HepG2 (cell line): ENCODE measurements at regions not wholly inside any gene's neighbourhood (a gene's known extent, or its start where the extent isn't known, plus 50 kb on each side); places are given as distances from the start of the nearest gene placed in this dataset.

Experiments used
- ATAC-seq: fragments of 200-7000 bp; cut with Tn5 transposase; 3 replicates; pipeline ENCODE4 v1.9.1; 2020; ENCODE audit warnings: mild to moderate bottlenecking, moderate library complexity
- BruUV-seq: library from RNA; stranded (reverse); fragments of 400-500 nt; replicated peaks from 2 replicates; lab custom pipeline; 2021; lab: Mats Ljungman, UMichigan
- CTCF ChIA-PET: fragments of 300-600 bp; formaldehyde crosslinking; extraction: SDS; loops from one replicate; lab custom pipeline; 2021; ENCODE audit warnings: low total read pairs, inconsistent platforms, low intra/inter-chr PET ratio; lab: Yijun Ruan, JAX
- POLR2A ChIA-PET: fragments of 350-600 bp; sonication (Branson Sonifier 250); formaldehyde crosslinking; loops from one replicate; lab custom pipeline; 2020; ENCODE audit warnings: antibody characterized with exemption, inconsistent platforms; lab: Yijun Ruan, JAX
- DNase-seq: peaks from one replicate; pipeline ENCODE4 v3.0.0-alpha.2; 2015; ENCODE audit warnings: low spot score
- FAIRE-seq: peaks from 3 replicates; lab custom pipeline; 2011; peaks lifted over from hg19 to GRCh38; lab: Jason Lieb, UNC
- H2AFZ ChIP-seq: one replicate; pipeline ENCODE4 v1.6.1; 2011; ENCODE audit warnings: low read length, inconsistent platforms
- H3K27ac ChIP-seq: fragments of 300-600 bp; 3 replicates; pipeline ENCODE4 v1.8.0; 2011; ENCODE audit warnings: mixed run types, mild to moderate bottlenecking, mixed read lengths, low read length, inconsistent platforms; ENCODE audit not compliant: insufficient read depth; ENCODE audit errors: extremely low read length
- H3K27me3 ChIP-seq, 2 experiments: fragments of 200-600 bp in 1 of 2; 2 replicates in 1 of 2; 3 replicates in 1 of 2; pipeline versions ENCODE4 v1.6.0 to v1.8.0; 2011; ENCODE audit warnings: low read length in 2 of 2, mild to moderate bottlenecking in 2 of 2, moderate library complexity in 2 of 2, inconsistent platforms in 1 of 2; ENCODE audit not compliant: insufficient read depth in 2 of 2, control insufficient read depth in 1 of 2
- H3K36me3 ChIP-seq, 2 experiments: fragments of 200-600 bp in 1 of 2; replicated peaks in 1 of 2; 2 replicates in 1 of 2; 3 replicates in 1 of 2; pipeline versions ENCODE4 v1.5.1 to v1.8.0; 2011; ENCODE audit warnings: low read length in 2 of 2, inconsistent platforms in 1 of 2; ENCODE audit not compliant: insufficient read depth in 2 of 2, control insufficient read depth in 1 of 2
- H3K4me1 ChIP-seq: 2 replicates; pipeline ENCODE4 v1.5.1; 2012; ENCODE audit warnings: low read length, inconsistent platforms; ENCODE audit not compliant: insufficient read depth
- H3K4me2 ChIP-seq: 2 replicates; pipeline ENCODE4 v1.6.0; 2011; ENCODE audit warnings: low read depth, low read length, inconsistent platforms
- H3K4me3 ChIP-seq, 3 experiments: fragments of 200-600 bp in 1 of 3; sonication (generic), shearing (Covaris generic) in 1 of 3; replicated peaks in 1 of 3; 2 replicates each; pipeline ENCODE4 v1.5.1; 2011 to 2016; ENCODE audit warnings: low read length in 3 of 3, inconsistent platforms in 2 of 3, low read depth in 2 of 3, mild to moderate bottlenecking in 2 of 3, control low read depth in 1 of 3, mixed read lengths in 1 of 3; ENCODE audit not compliant: insufficient read depth in 1 of 3
- H3K79me2 ChIP-seq: one replicate; pipeline ENCODE4 v1.6.1; 2011; ENCODE audit warnings: low read length, inconsistent platforms; ENCODE audit not compliant: insufficient read depth
- H3K9ac ChIP-seq: 2 replicates; pipeline ENCODE4 v1.6.0; 2011; ENCODE audit warnings: mild to moderate bottlenecking, low read depth, low read length, inconsistent platforms; ENCODE audit not compliant: insufficient read depth
- H3K9me3 ChIP-seq: 2 replicates; pipeline ENCODE4 v1.5.1; 2012; ENCODE audit warnings: mild to moderate bottlenecking, low read length
- H4K20me1 ChIP-seq: 2 replicates; pipeline ENCODE4 v1.6.0; 2011; ENCODE audit warnings: inconsistent platforms, mild to moderate bottlenecking, low read length, moderate library complexity; ENCODE audit not compliant: insufficient read depth
- BRCA1 ChIP-seq: sonication (generic); formaldehyde crosslinking; IDR thresholded peaks from 2 replicates; pipeline ENCODE4 v1.4.0; 2020; ENCODE audit warnings: missing genetic modification reagents
- CEBPG ChIP-seq: IDR thresholded peaks from 2 replicates; pipeline ENCODE4 v1.6.1; 2016
- CREB3 ChIP-seq: sonication (generic); formaldehyde crosslinking; IDR thresholded peaks from 2 replicates; pipeline ENCODE4 v1.5.0; 2020; ENCODE audit warnings: missing genetic modification reagents
- GABPA ChIP-seq, 2 experiments: IDR thresholded peaks; 2 replicates each; pipeline ENCODE4 v1.6.1; 2011 to 2016; ENCODE audit warnings: low read depth in 2 of 2, low read length in 1 of 2, missing biosample characterization in 1 of 2, missing genetic modification characterization in 1 of 2
- KAT2B ChIP-seq: fragments of 150-350 bp; IDR thresholded peaks from 2 replicates; pipeline ENCODE4 v1.6.1; 2014; ENCODE audit warnings: low read depth, low read length, borderline replicate concordance
- MED8 ChIP-seq: sonication (generic); formaldehyde crosslinking; IDR thresholded peaks from 2 replicates; pipeline ENCODE4 v1.8.1; 2023; ENCODE audit warnings: mild to moderate bottlenecking, missing genetic modification reagents; ENCODE audit not compliant: insufficient replicate concordance
- NRL ChIP-seq: sonication (generic); formaldehyde crosslinking; IDR thresholded peaks from 2 replicates; pipeline ENCODE4 v1.5.0; 2020; ENCODE audit warnings: missing genetic modification reagents, mild to moderate bottlenecking, moderate library complexity, borderline replicate concordance
- RFXANK ChIP-seq: IDR thresholded peaks from 2 replicates; pipeline ENCODE4 v1.6.1; 2016
- SMAD1 ChIP-seq: sonication (generic); formaldehyde crosslinking; IDR thresholded peaks from 2 replicates; pipeline ENCODE4 v1.4.0; 2020; ENCODE audit warnings: missing genetic modification reagents, low read depth, mild to moderate bottlenecking, borderline replicate concordance
- SMAD3 ChIP-seq: sonication (generic); formaldehyde crosslinking; IDR thresholded peaks from 2 replicates; pipeline ENCODE4 v1.4.0; 2020; ENCODE audit warnings: missing genetic modification reagents
- WIZ ChIP-seq: sonication (generic); formaldehyde crosslinking; IDR thresholded peaks from 2 replicates; pipeline ENCODE4 v1.5.1; 2020; ENCODE audit warnings: mild to moderate bottlenecking, missing genetic modification reagents
- ZKSCAN1 ChIP-seq: fragments of 150-350 bp; IDR thresholded peaks from 2 replicates; pipeline ENCODE4 v1.6.1; 2014; ENCODE audit warnings: low read length
- ZNF101 ChIP-seq: sonication (generic); formaldehyde crosslinking; IDR thresholded peaks from 2 replicates; pipeline ENCODE4 v1.4.0; 2020; ENCODE audit warnings: mild to moderate bottlenecking, low read depth, missing genetic modification reagents, borderline replicate concordance
- ZNF460 ChIP-seq: sonication (generic); formaldehyde crosslinking; IDR thresholded peaks from 2 replicates; pipeline ENCODE4 v1.5.1; 2020; ENCODE audit warnings: missing genetic modification reagents, mild to moderate bottlenecking, borderline replicate concordance
- ZNF598 ChIP-seq: sonication (generic); formaldehyde crosslinking; IDR thresholded peaks from 2 replicates; pipeline ENCODE4 v1.5.1; 2020; ENCODE audit warnings: mild to moderate bottlenecking, missing genetic modification reagents, borderline replicate concordance
- ZNF674 ChIP-seq: sonication (generic); formaldehyde crosslinking; IDR thresholded peaks from 2 replicates; pipeline ENCODE4 v1.5.0; 2020; ENCODE audit warnings: low read depth, mild to moderate bottlenecking, missing genetic modification reagents
- ZNF691 ChIP-seq: sonication (generic); formaldehyde crosslinking; IDR thresholded peaks from 2 replicates; pipeline ENCODE4 v1.4.0; 2020; ENCODE audit warnings: missing genetic modification reagents, low read depth, mild to moderate bottlenecking, borderline replicate concordance
- ZZZ3 ChIP-seq: sonication (generic); formaldehyde crosslinking; IDR thresholded peaks from 2 replicates; pipeline ENCODE4 v1.4.0; 2020; ENCODE audit warnings: missing genetic modification reagents, mild to moderate bottlenecking, borderline replicate concordance
- WGBS: methylation state at CpG from one replicate; pipeline ENCODE4 v1.1.6; 2017; ENCODE audit warnings: low lambda C conversion rate; 5-methylcytosine and 5-hydroxymethylcytosine counted together
- in situ Hi-C: cut with HindIII; loops from 2 replicates; pipeline ENCODE4 v1.10.0; 2017; ENCODE audit warnings: low pct_unique_long_range_greater_than_20kb; ENCODE audit not compliant: extremely low pct_ligation_motif_present
- intact Hi-C: fragments of 100-400 bp; cut with micrococcal nuclease; formaldehyde crosslinking; loops from one replicate; pipeline ENCODE4 v1.10.0; 2022; ENCODE audit not compliant: unreplicated experiment
- TF ChIP-seq, protein P1 (sequence below): sonication (generic); formaldehyde crosslinking; IDR thresholded peaks from 2 replicates; pipeline ENCODE4 v1.5.0; 2020; ENCODE audit warnings: missing genetic modification reagents, mild to moderate bottlenecking, borderline replicate concordance
- TF ChIP-seq, protein P2 (sequence below), 2 experiments: sonication (generic) in 1 of 2; formaldehyde crosslinking in 1 of 2; IDR thresholded peaks; 2 replicates each; pipeline versions ENCODE4 v1.4.0 to v1.6.1; 2018 to 2020; ENCODE audit warnings: missing genetic modification reagents in 2 of 2, borderline replicate concordance in 1 of 2, low read depth in 1 of 2, mild to moderate bottlenecking in 1 of 2, missing biosample characterization in 1 of 2

DNA sequence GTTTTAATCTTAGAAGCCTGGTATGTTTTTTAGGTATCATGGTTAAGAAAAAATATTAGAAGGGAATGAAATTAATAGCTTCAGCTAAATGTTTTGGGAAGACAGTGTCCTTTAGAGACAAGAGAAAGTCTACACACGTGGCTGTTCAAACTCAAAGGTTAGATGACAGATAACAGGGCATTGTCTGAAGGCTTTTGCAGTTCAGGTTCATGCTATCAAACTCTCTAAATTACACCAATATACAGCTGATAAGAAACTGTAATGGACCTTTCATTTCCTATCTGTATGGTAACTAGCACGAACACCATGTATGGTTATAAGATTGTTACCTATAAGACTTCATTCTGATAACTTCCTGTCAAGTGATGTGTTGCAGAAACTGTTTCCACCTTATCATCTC is 240.6 kb upstream of the MEF2C start:
- Histone ChIP-seq H3K4me2 (no peak overlapping the region), H4K20me1 (no peaks in the 10 kb centered on the region), H3K79me2 (no peaks in the 10 kb centered on the region), H3K4me1 (no peaks in the 10 kb centered on the region), H3K27me3 (no peaks in the 10 kb centered on the region), H3K9ac (no peak overlapping the region), H3K36me3 (no peaks in the 10 kb centered on the region), H2AFZ (no peak overlapping the region), H3K4me3 (no peak overlapping the region), H3K27ac (no peak overlapping the region), H3K9me3 (no peaks in the 10 kb centered on the region)
- FAIRE-seq = no peak
- TF ChIP-seq CEBPG (CRISPR knock-in tag) (no peak), KAT2B (no peak), ZNF101 (CRISPR knock-in tag) (no peak), ZKSCAN1 (no peak), SMAD3 (no peak), CREB3 (CRISPR knock-in tag) (no peak), RFXANK (no peak), ZNF691 (no peak), ZNF598 (CRISPR knock-in tag) (no peak), ZNF674 (no peak), GABPA (IDR thresholded peaks at IDR 0.05; ENCODE audit: low read depth, low read length) (no peak), GABPA (CRISPR knock-in tag; IDR thresholded peaks at IDR 0.05; ENCODE audit: low read depth) (no peak), MED8 (CRISPR knock-in tag) (no peak), BRCA1 (CRISPR knock-in tag) (no peak), ZNF460 (CRISPR knock-in tag) (no peak), ZZZ3 (no peak), SMAD1 (CRISPR knock-in tag) (no peak), WIZ (CRISPR knock-in tag) (no peak), NRL (CRISPR knock-in tag) (no peak)
- TF ChIP-seq, protein P1, sequence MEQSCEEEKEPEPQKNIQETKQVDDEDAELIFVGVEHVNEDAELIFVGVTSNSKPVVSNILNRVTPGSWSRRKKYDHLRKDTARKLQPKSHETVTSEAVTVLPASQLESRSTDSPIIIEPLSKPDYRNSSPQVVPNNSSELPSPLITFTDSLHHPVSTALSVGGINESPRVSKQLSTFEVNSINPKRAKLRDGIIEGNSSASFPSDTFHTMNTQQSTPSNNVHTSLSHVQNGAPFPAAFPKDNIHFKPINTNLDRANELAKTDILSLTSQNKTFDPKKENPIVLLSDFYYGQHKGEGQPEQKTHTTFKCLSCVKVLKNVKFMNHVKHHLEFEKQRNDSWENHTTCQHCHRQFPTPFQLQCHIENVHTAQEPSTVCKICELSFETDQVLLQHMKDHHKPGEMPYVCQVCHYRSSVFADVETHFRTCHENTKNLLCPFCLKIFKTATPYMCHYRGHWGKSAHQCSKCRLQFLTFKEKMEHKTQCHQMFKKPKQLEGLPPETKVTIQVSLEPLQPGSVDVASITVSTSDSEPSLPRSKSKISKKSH (CRISPR knock-in tag) = no peak
- TF ChIP-seq, protein P2, sequence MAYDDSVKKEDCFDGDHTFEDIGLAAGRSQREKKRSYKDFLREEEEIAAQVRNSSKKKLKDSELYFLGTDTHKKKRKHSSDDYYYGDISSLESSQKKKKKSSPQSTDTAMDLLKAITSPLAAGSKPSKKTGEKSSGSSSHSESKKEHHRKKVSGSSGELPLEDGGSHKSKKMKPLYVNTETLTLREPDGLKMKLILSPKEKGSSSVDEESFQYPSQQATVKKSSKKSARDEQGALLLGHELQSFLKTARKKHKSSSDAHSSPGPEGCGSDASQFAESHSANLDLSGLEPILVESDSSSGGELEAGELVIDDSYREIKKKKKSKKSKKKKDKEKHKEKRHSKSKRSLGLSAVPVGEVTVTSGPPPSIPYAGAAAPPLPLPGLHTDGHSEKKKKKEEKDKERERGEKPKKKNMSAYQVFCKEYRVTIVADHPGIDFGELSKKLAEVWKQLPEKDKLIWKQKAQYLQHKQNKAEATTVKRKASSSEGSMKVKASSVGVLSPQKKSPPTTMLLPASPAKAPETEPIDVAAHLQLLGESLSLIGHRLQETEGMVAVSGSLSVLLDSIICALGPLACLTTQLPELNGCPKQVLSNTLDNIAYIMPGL (CRISPR knock-in tag; IDR thresholded peaks at IDR 0.05; ENCODE audit: borderline replicate concordance in 1 of 2, low read depth in 1 of 2) = no peak
- DNase-seq = no peak
- intact Hi-C loops = no loop called here
- ChIA-PET CTCF (no interaction called here), POLR2A (no interaction called here)
- ATAC-seq = no peak
- 3% methylated on average over 2 of the region's 2 CpGs for WGBS
- no TSS peak for BruUV-seq
- in situ Hi-C loops = no loop called here
